AG04450 (cell line): ENCODE measurements at regions not wholly inside any gene's neighbourhood (a gene's known extent, or its start where the extent isn't known, plus 50 kb on each side); places are given as distances from the start of the nearest gene placed in this dataset.

Experiments used
- CTCF ChIA-PET: fragments of 300-600, 350-600 bp; formaldehyde crosslinking; extraction: SDS; loops from one replicate; lab custom pipeline; 2022; ENCODE audit warnings: antibody characterized with exemption, inconsistent platforms; lab: Charles Lee
- POLR2A ChIA-PET: fragments of 350-600 bp; formaldehyde crosslinking; extraction: SDS; loops from one replicate; lab custom pipeline; 2021; ENCODE audit warnings: antibody characterized with exemption, inconsistent platforms; lab: Yijun Ruan, JAX
- DNase-seq: peaks from one replicate; pipeline ENCODE4 v3.0.0-alpha.2; 2011; ENCODE audit warnings: low read depth, low spot score
- H3K27ac ChIP-seq: one replicate; pipeline ENCODE4 v1.5.1; 2012; ENCODE audit warnings: low read depth, low read length, control low read depth
- H3K27me3 ChIP-seq: one replicate; pipeline ENCODE4 v1.6.0; 2012; ENCODE audit warnings: low read length; ENCODE audit not compliant: control insufficient read depth, insufficient read depth
- H3K4me3 ChIP-seq: 2 replicates; pipeline ENCODE4 v1.5.1; 2011; ENCODE audit warnings: mild to moderate bottlenecking, low read depth, low read length, control low read depth
- H3K9me3 ChIP-seq: 2 replicates; pipeline ENCODE4 v1.5.1; 2012; ENCODE audit warnings: low read length; ENCODE audit not compliant: control insufficient read depth, insufficient read depth
- CTCF ChIP-seq: IDR thresholded peaks from 2 replicates; pipeline ENCODE4 v1.5.1; 2011; ENCODE audit warnings: low read depth, low read length, control low read depth, inconsistent platforms

- Histone ChIP-seq H3K27me3 (no peaks in the 10 kb centered on the region), H3K9me3 (no peaks in the 10 kb centered on the region), H3K4me3 (peak overlapping the region; percentile 25), H3K27ac (peak overlapping the region; percentile 89)
- CTCF ChIA-PET, result no interaction called here
- POLR2A ChIA-PET, result interaction anchor here (0.6 to 1.0 kb wide), 2 partner anchors 24 to 56 kb away, joined by 4 to 5 read pairs; partner anchors contain the start of gene MARCHF4
- DNase-seq, result no peak
- TF ChIP-seq CTCF, result no peak
These were observed 56.3 kb downstream of the MARCHF4 start for GRCh38 chr2:216315802-216316603.

- TF ChIP-seq CTCF, result no peak
- H3K9me3 ChIP-seq, result no peaks in the 10 kb centered on the region
- DNase-seq, result no peak
- no peak overlapping the region for H3K4me3 ChIP-seq
- POLR2A ChIA-PET, result no interaction called here
- CTCF ChIA-PET, result no interaction called here
- H3K27ac ChIP-seq, result no peak overlapping the region
- H3K27me3 ChIP-seq, result no peaks in the 10 kb centered on the region
These were observed 59.8 kb downstream of the MARCHF4 start for GRCh38 chr2:216312441-216312840.

GRCh38 chr2:216308576-216308975 lies 63.7 kb downstream of the MARCHF4 start:
- no peaks in the 10 kb centered on the region for H3K9me3 ChIP-seq
- TF ChIP-seq CTCF, result no peak
- no peak overlapping the region for H3K27ac ChIP-seq
- ChIA-PET CTCF (interaction anchor here (1.4 kb wide), 1 partner anchor 20 kb away, joined by 8 read pairs; no protein-coding TSS in a partner anchor), POLR2A (no interaction called here)
- no peak overlapping the region for H3K4me3 ChIP-seq
- H3K27me3 ChIP-seq, result no peaks in the 10 kb centered on the region
- DNase-seq, result no peak

- Histone ChIP-seq H3K9me3 (no peaks in the 10 kb centered on the region), H3K27me3 (no peaks in the 10 kb centered on the region), H3K4me3 (no peak overlapping the region), H3K27ac (no peak overlapping the region)
- POLR2A ChIA-PET, result no interaction called here
- CTCF ChIA-PET, result no interaction called here
- DNase-seq, result no peak
- no peak for TF ChIP-seq CTCF
These were observed 64.8 kb downstream of the MARCHF4 start for GRCh38 chr2:216307496-216307895.

- H3K27ac ChIP-seq, result no peak overlapping the region
- POLR2A ChIA-PET, result no interaction called here
- no peaks in the 10 kb centered on the region for H3K9me3 ChIP-seq
- DNase-seq, result no peak
- no peak for TF ChIP-seq CTCF
- CTCF ChIA-PET, result no interaction called here
- no peaks in the 10 kb centered on the region for H3K27me3 ChIP-seq
- H3K4me3 ChIP-seq, result no peak overlapping the region
These were observed 65.4 kb downstream of the MARCHF4 start for GRCh38 chr2:216306868-216307267.
